Ecto neural progenitor cell (in vitro differentiated cells): ENCODE measurements at regions not wholly inside any gene's neighbourhood (a gene's known extent, or its start where the extent isn't known, plus 50 kb on each side); places are given as distances from the start of the nearest gene placed in this dataset.

Experiments
- DNase-seq: peaks from one replicate; pipeline ENCODE4 v3.0.0-alpha.2; 2018; ENCODE audit warnings: low spot score

DNA sequence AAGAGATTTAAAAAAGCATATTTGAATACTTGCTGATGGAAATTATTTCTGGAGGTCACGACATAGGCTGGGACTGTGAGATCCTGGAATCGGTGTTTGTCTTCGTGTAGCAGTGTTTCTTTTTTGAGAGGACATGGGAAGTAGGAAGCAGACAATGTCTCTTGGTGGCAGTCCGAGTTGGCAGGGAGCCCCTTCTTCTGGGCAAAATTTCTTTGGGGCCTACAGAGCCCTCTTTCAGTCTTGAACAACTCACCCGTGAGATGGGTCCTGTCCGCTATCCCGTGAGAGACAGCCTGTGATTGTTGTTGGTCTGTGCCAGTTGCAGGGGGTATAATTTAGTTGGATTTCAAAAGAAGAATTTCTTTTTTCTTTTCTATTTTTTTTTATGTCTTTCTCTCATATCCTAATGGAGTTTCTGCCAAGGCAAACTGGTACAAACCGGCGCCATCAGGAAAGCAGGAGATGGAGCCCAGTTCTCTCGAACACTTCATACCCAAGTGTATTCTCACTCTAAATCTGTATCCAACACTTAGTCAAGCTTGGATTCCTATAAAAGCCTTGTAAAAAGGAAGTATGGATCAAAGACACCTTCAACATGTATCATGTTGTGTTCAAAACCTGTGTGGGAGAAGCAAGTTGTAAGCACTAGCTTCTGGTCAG, 785.1 kb downstream of the MAFB start:
- DNase-seq, result no peak

DNA sequence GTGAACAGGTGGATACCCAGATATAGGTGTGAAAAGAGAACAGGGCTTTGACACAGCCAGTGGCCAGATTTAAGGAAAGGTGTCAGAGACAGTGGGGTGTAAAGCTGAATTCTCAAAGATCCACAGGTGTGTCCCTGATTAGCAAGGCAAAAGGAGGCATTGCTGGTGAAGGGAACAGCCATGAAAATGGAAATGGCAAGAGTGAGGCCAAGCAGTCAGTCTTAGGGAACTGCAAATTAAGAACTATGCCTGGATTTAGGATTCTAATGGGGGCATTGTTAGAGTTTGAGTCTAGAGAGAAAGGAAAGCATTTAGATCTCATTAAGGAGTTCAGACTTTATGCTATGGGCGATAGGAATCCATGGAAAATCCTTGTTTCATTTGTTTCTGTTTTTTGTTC, 789.2 kb downstream of the MAFB start:
- no peak for DNase-seq

DNA sequence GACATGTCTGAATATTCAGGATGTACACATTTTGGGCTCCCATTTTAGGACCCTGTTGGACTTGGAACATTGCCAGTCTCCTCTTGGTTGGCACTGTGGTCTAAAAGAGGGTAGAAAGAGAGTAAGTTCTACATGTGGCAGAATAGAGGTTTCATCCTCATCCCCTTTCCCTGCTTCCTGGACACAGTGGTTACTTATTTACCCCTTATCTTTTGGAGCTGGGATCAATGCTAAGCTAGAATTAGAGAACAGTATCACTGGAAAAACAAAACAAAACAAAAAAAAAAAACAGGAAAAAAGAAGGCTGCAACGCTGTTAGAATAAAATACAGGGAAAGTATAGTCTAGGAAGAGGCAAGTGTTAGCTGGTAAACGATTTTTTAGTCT, 790.6 kb downstream of the MAFB start:
- DNase-seq, result no peak

DNA sequence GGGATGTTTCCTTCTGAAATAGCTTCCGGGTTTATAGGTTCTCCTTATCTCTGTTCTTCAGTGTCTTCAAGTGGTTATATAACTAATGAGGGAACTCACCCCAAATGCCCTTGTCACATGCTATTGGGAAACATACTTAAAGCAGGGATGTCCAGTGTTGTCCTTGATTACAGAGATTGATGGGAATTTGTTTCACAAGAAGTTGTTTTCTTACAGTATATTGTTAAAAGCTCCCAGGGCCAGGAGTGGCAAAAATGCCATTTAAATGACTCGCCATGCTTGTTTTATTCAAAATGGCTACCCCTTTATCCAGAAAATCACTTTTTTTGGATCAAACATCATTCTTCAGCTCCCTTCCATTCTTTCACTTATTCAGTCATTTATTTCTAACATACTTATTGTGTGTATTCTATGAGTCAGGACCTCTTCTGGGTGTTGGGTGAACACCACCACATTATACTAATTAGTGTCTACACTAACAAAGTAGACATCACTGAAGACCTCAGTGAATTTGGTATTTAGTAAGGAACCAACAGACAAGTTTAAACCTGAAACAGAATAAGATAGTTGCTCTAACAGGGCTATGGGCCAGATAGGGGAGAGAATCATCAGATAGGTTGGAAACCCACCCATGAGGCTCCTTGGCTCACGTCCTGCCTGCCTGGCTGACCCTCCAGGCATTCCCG, 791.1 kb downstream of the MAFB start:
- DNase-seq, result no peak

DNA sequence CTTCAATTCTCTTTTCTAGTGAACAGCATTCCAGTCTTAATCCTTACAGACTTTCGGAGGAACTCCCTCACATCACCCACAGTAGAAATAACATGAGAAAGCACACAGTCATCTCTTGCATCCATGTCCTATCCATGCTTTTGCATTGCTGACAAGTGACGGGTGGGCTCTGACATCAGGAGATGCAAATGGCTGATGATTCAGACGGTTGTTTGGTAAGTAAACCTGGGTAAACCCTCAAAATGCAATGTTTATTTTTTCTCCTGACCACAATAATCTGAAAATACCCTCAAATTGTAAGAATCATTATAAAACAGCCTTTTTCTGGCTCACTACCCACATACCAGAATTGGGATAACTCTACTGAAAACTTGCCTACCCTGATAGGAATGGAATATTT, 792.0 kb downstream of the MAFB start:
- DNase-seq, result no peak

DNA sequence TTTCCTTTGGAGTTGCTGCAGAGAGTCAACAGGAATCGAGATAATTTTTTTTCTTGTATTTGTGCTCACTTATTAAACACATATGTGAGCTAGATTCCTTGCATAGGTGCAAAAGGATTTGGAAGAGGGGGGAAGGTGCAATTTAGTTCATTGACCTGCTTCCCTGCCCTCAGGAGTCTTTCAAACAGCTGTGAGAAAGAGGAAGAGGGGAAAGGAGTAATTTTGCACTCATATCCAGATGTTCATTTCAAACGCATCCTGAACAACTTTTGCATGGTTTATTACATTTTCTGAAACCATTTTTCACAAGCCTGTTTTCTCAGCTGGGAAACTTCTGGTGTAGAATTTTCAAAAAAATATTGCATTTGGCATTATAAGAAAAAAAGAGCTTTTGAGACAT, 795.0 kb downstream of the MAFB start:
- DNase-seq, result no peak

DNA sequence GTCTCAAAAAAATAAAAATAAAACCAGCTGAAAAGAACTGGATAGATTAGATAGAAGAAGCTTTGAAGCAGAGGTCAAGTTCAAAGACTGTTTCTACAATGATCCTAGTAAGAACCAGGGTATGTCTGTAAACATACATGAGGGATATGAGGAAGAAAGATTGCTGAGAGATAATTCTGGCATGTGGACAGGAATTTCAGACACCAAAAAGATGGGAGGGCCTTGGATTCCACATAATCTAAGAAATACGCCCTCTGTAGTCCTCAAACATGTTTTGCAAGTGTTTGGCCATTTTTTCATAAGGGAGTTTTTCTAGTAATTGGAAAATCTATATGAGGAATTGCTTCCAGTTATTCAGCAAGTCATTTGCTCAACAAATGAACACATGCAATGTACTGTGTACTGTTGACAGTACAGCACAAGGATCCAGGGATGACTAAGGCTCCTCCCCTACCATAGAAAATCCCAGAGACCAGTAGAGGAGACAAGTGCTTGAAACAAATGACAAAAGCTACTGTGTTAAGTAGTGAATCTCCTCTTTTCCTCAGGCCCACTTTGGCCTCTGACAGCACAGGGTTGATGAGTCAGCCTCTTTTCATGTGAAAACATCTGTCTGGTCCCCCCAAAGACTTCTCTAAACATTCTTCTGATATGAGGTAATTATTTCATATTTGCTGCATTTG, 795.9 kb downstream of the MAFB start:
- DNase-seq, result no peak

DNA sequence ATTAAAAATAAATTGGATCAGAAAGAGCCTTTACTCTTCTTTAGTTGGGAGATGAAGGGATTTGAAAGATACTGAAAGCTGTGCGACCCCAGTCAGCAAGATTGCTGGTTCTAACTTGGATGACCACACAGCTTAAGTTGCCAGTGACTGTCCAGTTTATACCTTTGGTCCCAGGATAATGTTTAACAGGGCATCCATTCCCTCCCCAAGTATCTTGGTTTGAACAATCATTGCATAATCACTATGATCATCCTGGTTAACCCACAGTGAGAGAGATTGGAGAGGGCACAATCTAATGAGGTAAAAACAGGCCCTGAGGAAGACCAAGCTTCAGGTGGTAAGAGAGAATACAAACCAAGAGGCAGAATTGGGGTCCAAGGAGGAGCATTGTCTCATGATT, 798.3 kb downstream of the MAFB start:
- no peak for DNase-seq

DNA sequence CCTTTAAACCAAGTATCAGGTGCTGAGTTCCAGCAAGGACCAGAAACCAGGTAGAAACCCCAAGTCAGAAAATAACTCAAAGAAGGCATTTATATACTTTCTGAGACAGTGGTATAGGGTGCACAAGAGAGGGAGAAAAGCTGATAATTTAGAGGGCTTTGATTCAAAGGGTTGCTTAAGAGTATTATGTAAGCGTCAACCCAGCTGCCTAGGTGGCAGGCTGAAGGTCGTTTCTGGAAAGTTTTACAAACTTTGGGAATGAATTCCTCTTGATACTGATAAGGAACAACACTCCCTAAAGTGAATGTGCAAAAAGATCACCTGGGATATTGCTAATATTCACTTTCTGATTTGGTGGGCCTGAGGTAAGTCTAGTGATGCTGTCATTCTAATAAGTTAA, 800.7 kb downstream of the MAFB start:
- no peak for DNase-seq

DNA sequence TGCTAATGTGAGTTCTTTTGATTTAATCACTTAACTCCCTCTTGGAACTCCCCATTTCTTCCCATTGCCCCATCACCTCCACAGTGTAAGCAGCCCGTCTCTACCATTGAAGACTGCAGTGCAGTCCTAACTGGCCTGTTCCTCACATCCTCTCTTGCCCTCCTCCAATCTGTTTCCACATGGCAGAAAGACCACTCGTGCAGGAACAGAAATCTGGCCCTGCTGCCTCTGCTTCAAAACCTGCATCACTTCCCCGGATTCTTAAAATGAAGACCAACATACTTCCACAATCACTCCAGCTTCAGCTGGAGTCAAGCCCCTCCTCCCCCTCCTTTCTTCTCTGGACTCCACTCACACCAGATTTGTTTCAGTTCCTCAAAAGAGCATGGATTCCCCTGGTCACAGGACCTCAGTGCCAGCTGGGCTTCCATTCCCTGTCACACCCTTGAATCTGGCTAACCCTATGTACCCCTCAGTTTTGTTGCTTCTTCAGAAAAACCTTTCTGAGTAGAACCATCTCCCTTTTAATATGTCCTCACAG, 802.3 kb downstream of the MAFB start:
- no peak for DNase-seq

DNA sequence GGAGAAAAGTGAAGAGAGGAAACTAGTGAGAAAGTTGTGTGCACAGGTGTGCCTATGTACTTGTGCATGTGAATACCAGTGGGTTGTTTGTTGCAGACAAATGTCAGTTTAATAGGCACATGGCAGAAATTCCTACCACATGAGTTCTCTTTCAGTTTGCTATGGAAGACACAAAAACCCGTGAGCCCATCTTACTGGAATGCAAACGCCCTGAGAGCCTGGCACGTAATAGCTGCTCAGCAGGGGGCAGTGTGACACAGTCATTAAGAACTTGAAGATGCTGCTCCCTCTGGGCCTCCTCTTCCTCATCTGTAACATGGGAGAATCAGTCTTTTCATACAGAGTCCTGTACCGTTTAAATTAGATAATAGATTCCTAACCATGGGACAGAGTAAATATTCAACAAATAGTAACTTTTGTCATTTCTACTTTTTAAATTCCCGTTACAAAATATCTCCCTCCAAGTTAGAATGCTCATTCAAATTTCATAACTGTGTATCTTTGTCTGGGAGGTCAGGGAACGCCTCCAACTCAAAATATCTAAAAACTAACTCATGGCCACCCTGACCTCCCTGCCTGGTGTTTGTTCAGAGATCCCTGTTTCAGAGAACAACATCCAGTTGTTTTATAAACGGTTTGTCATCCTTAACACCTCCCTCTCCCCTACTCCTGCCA, 802.9 kb downstream of the MAFB start:
- peak; percentile 55 for DNase-seq

DNA sequence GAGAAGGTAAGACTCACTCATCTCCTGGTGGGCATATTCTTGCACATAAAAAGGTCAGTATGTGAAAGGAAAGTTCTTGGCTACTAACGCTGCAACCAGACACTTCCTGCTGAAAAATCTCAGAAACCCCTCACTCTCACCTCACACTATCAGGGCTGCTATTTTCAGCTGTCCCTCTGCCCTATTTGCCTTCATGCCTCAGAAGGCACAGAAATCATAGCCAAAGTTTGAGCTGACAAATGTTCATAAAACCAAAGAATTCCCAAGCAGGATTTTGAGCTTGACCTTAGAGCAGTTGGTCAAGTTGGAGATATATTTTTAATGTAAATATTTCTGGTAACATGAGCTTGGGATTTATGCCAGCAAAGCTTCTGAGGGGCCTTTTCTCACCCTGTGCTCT, 806.2 kb downstream of the MAFB start:
- no peak for DNase-seq

DNA sequence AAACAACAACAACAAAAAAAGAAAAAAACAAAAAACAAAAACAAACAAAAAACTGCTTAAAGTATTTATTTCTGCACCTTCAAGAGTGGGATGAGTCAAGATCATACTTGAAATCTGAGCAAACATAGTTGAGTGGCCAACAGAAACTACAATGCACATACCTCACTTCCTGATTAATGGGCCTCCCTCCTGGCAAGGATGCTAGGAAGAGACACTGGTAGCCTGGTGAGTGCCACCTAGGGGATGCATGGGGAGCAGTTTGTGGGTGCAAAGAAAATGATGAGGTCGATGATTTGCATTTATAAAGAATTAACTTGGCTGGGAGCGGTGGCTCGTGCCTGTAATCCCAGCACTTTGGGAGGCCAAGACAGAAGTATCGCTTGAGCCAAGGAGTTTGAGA, 808.1 kb downstream of the MAFB start:
- DNase-seq, result no peak

DNA sequence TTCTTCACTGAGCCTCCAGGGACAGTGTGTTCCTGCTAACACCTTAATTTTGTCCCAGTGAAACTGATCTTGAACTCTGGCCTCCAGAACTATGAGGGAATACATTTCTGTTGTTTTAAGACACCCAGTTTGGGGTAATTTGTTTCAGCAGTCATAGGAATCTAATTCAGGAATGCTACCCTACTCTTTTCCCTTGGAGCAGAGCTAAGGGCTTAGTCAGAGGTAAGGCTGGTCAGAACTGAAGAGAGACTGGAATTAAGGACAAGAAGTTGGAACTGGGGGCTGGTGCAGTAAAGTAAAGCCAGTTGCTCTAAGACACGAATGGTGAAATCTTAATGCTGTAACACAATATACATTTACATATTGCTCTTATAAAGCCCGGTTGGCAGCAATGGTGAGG, 809.7 kb downstream of the MAFB start:
- no peak for DNase-seq

DNA sequence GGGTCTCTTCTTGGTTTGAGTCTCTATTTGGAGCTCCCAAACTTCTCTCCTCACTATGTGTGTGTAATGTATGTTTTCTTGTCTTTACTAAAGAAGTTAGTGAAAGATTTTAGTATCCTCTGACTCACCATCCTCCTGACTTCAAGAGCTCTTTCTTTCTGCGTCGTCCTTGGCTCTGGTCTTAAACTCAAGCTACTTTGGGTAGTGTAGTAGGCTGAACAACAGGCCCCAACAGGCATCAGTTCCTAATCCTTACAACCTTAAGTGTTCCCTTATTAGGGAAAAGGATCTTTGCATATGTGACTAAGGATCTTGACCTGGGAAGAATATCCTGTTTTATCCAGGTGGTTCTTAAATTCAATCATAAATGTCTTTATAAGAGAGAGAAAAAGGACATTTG, 810.2 kb downstream of the MAFB start:
- DNase-seq, result no peak

DNA sequence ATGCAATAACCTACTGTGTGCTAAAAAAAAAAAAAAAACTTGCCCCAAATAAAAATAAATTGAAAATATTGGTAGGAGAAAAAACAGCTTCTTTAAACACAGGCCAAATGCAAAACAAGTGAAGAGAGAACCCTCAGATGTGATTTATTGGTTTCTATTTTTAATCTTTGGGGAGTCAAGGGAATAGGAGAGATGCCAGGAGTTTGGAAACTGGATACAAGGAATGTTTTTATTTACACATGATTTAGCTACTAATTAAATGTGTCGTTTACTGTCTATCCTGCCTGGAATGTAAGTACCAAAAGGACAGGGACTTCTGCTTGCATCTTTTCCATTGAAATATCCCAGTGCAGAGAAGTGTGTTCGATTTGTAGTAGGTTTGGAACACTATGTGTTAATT, 810.7 kb downstream of the MAFB start:
- no peak for DNase-seq

DNA sequence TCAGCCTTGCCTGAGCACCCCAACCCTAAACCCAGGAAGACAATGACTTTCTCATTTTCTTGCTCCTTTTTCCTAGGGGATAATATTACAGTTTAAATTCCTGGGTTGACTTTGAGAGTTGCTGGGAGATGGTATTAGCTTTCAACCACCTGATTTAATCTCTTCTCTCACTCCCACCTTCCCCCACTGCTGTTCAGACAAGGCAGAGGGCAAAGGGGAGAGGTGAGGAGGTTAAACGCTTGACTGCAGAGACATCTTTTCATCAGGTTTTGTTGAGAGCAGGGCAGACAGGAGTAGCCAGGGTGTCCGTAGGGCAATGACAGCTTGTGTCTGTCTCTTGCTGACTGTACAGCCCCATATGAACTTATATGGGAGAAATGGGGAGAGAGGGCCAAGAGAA, 811.2 kb downstream of the MAFB start:
- peak; percentile 48 for DNase-seq

DNA sequence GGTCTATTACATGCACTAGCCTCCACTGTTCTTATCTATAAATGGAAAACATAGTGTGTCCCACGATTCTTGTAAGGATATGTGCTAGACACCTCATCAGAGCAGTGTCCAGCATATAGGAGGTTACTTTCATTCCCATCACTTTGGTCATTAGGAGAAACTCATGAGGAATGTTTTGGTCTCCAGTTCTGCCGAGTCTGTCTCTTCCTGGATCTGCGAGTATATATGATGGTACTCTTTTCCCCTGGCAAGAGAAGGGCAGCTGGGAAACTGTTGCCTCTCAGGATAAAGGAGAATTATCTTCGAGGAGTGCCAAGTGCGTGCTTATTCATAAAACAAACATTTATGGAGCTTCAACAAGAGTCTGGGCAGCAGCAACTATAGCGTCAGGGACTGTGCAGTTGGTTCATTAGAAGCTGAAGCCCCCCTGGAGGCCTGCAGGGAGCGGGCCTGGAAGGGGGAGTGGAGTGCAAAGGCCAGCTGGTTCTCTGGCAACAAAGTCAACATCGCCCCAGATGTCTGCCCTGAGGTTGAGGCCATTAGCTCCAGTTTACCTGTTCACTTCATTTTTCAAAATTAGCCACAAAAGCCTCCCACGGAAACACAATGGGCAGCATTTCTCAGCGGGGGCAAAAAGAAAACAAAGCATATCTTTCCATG, 811.9 kb downstream of the MAFB start:
- DNase-seq, result no peak

DNA sequence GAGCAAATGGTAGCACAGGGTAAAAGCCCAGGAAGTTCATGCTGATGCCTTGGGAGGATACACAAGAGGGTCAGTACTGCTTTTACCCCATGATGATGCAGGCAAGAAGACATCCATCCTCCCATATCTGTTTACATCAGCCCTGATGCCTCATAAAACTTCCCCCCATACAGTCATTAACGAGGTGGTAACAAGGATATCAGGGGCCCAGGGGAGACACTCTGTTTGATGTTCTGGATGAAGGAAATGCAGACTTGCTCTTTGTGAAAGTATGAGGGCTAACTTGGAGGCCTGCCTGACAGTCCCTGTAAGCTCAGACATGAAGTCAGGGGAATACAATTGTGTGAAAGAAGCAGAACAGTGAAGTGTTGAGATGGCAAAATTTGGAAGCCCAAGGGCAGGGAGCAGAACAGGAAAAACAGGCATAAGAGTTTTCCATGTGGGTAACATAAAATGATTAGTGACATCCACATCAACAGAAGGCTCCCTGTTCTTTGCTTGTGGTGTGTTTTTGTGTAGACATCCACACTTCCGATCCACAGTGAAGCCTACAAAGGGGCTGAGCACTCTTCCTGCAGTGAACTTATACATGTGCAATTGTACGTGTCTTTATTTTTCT, 813.4 kb downstream of the MAFB start:
- no peak for DNase-seq

DNA sequence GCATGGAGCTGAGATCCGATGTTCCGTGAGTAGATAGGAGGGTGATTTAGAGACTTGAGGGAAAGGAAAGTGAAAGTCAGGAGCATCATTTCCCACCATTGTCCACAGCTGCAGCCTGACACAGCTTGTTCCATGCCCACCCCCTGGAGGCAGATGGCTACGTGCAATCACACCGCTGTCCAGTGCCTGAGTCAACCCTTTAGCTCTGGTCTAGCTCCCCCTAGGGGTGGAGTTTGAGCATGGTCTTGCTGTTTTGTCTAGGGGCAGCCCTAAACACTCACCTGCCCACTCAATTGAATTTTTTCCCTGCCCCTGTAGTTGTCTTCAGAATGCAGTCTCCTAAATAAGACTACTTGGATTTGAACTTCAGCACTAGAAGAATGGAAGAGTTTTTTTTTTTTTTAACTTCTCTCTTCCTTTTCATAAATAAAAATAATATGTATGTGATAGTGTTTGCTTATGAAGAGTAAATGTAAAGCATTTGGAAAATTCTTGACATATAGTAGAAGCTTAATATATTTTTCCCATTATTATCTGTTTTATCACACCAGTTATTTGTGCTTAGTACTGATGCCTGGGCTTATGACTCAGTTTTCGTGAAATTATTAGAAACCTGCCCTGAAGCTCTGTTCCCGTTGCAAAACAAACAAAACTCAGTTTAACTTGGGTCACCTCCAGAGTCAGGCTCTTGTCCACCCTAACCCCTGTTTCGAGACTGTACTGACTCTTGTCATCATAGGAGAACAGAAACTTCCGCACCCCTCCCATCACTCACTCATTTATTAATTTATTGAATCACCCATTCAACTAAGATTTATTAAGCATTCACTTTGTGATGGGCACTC, 814.8 kb downstream of the MAFB start:
- DNase-seq, result peak; percentile 79

DNA sequence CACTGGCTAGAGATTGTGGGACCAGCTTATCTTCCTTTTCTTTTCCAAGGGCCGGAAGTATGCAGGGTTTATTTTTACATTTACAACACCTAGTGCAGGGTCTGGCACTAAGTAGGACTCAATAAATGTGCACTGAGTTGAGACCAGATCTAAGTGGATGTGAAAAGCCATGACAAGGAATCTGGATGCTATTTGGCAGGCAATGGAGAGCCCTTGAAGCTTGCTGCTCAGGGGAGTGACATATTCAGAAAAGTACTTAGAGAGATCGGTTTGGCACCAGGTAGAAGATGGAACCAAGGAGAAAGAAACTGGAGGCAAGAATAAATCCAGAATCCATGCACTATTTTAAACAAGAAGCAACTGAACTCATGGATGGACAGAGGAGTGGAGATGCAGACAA, 815.8 kb downstream of the MAFB start:
- no peak for DNase-seq
